IgD-negative memory B cell (primary cell): ENCODE measurements at regions not wholly inside any gene's neighbourhood (a gene's known extent, or its start where the extent isn't known, plus 50 kb on each side); places are given as distances from the start of the nearest gene placed in this dataset.

Source experiments
- H3K27ac Mint-ChIP-seq, 3 donors: one replicate each; pipeline ENCODE4 v1.8.0; 2020 to 2022; ENCODE audit warnings: mild to moderate bottlenecking in 3 of 3, mixed read lengths in 3 of 3, moderate library complexity in 1 of 3
- H3K27me3 Mint-ChIP-seq: one replicate; pipeline ENCODE4 v1.8.0; 2021; ENCODE audit warnings: mixed read lengths
- H3K36me3 Mint-ChIP-seq: one replicate; pipeline ENCODE4 v1.8.0; 2020; ENCODE audit warnings: mild to moderate bottlenecking, mixed read lengths
- H3K4me1 Mint-ChIP-seq, 3 donors: one replicate each; pipeline ENCODE4 v1.8.0; 2020 to 2022; ENCODE audit warnings: mixed read lengths in 3 of 3, mild to moderate bottlenecking in 1 of 3
- H3K4me3 Mint-ChIP-seq, 4 donors: one replicate each; pipeline ENCODE4 v1.8.0; 2020 to 2022; ENCODE audit warnings: mild to moderate bottlenecking in 4 of 4, mixed read lengths in 4 of 4, moderate library complexity in 3 of 4
- H3K9me3 Mint-ChIP-seq, 3 donors: one replicate each; pipeline ENCODE4 v1.8.0; 2020 to 2021; ENCODE audit warnings: mixed read lengths in 3 of 3, mild to moderate bottlenecking in 1 of 3

DNA sequence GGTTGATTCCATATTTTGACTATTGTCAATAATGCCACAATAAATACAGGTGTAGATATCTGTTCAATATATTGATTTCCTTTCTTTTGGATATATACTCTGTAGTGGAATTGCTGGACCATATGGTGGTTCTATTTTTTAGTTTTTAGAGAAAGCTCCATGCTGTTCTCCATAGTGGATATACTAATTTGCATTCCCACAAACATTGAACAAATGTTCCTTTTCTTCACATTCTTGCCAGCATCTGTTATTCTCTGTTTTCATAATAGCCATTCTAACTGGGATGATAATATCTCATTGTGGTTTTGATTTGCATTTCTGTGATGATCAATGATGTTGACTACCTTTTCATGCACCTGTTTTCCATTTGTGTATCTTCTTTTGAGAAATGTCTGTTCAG, 973.7 kb downstream of the REEP3 start:
- H3K36me3 Mint-ChIP-seq, result no peaks in the 10 kb centered on the region
- H3K9me3 Mint-ChIP-seq, result peaks cover 5 to 10% (median 8%) of the 10 kb centered on the region in 3 donors
- no peak overlapping the region for H3K27ac Mint-ChIP-seq
- H3K4me1 Mint-ChIP-seq, result no peaks in the 10 kb centered on the region
- no peak overlapping the region for H3K4me3 Mint-ChIP-seq
- no peaks in the 10 kb centered on the region for H3K27me3 Mint-ChIP-seq

DNA sequence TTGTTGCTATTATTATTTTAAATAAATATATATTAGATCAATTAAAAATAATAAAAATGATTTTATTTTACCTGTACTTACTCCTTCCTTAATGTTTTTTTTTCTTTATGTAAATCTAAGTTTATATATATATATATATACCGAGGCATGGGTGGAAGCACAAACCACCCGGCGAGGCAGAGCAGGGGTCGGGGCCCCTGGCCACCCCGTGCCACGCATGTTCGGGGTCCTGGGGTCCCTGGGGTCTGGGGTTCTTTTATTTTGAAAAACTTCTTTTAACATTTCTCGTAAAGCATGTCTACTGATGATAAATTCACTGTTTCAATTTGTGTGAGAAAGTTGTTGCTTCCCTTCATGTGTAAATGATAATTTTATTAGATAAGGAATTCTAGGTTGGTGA, 976.1 kb downstream of the REEP3 start:
- no peaks in the 10 kb centered on the region for H3K27me3 Mint-ChIP-seq
- H3K36me3 Mint-ChIP-seq, result no peaks in the 10 kb centered on the region

DNA sequence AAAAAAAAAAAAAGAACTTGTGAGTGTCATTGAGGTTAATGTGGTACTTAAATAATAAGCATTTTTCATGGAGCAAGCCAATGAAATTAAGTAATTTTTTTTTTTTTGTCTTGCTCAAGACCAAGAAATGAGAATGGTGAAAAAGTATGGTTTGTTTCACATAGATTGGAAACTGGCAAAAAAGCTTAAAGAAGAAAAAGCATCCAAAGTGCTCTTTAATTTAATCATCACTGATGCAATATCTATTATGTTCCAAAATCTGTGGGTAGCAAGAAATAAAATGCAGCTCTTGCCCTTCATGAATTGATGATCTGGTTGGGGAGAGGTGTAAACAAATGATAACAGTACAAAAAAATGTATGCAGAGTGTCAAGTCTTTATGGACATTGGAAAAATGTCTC, 980.6 kb downstream of the REEP3 start:
- H3K9me3 Mint-ChIP-seq, result peaks cover 3 to 4% (median 3%) of the 10 kb centered on the region in 3 donors
- H3K36me3 Mint-ChIP-seq, result no peaks in the 10 kb centered on the region
- H3K4me1 Mint-ChIP-seq, result no peaks in the 10 kb centered on the region
- H3K27me3 Mint-ChIP-seq, result no peaks in the 10 kb centered on the region
- H3K4me3 Mint-ChIP-seq, result no peak overlapping the region
- no peak overlapping the region for H3K27ac Mint-ChIP-seq

More for the DNA sequence above, 976.1 kb downstream of the REEP3 start:
- peaks cover 5 to 10% (median 8%) of the 10 kb centered on the region in 3 donors for H3K9me3 Mint-ChIP-seq
- H3K27ac Mint-ChIP-seq, result no peak overlapping the region
- no peaks in the 10 kb centered on the region for H3K4me1 Mint-ChIP-seq
- H3K4me3 Mint-ChIP-seq, result no peak overlapping the region

DNA sequence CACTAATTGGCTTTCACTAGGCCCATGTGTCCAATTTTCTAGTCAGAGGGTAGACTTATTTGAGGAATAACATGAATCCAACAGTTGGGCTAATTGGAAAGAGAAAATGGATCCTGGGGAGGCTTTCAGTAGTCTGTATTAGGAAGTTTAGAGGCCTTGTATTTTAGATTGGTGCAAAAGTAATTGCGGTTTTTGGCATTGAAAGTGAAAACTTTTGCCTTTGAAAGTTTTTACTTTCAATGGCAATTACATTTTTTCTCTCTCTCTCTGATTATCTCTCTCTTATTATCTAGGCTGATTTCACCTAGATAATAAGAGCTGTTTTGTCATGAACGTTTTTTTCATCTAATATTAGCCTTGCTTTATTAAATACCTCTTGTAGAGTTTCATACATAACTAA, 981.7 kb downstream of the REEP3 start:
- Mint-ChIP-seq H3K27me3 (no peaks in the 10 kb centered on the region), H3K27ac (no peak overlapping the region), H3K4me1 (no peaks in the 10 kb centered on the region), H3K36me3 (no peaks in the 10 kb centered on the region), H3K9me3 (peaks cover 3 to 4% (median 3%) of the 10 kb centered on the region in 3 donors), H3K4me3 (no peak overlapping the region)

DNA sequence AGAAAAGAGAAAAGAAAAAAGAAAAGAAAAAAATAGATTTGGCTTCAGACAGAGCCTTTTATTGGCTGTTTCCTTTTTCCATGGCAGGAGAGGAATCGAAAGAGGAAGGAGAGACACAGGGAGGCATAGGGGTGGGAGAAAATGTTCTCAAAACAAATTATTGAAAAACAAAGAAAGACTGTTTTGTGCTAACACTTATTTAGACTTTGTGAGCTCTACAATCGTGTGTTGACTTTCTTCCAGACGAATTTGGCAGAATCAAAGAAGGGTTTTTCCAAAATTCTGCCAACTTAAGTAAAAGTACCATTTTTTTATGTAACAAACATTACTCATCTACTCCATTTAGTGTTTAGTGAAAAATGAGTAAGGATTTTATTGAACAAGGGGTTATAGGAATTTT, 982.2 kb downstream of the REEP3 start:
- Mint-ChIP-seq H3K9me3 (peaks cover 2 to 4% (median 3%) of the 10 kb centered on the region in 3 donors), H3K27ac (no peak overlapping the region), H3K27me3 (no peaks in the 10 kb centered on the region), H3K4me1 (no peaks in the 10 kb centered on the region), H3K36me3 (no peaks in the 10 kb centered on the region), H3K4me3 (no peak overlapping the region)

DNA sequence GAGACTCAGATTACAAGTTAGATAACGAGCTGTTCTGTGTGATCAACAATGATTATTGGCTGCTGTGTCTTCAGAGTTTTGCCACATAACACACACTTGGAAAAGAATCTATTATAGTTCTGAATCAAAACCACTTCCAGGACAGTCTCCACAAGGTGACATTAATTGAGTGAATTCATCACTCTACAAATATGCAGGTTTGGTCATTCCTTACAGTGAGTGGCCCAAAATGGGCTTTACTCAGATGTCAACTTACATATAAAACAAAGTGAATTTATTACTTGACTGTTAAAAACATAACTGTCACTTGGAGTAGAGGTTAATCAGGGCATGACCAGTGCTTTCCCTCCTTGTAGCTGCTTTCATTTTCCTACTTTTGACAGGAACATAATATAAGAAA, 984.3 kb downstream of the REEP3 start:
- H3K27me3 Mint-ChIP-seq, result no peaks in the 10 kb centered on the region
- H3K9me3 Mint-ChIP-seq, result peaks cover 0 to 2% (median 0%) of the 10 kb centered on the region in 3 donors
- no peak overlapping the region for H3K4me3 Mint-ChIP-seq
- H3K4me1 Mint-ChIP-seq, result no peaks in the 10 kb centered on the region
- no peak overlapping the region for H3K27ac Mint-ChIP-seq
- no peaks in the 10 kb centered on the region for H3K36me3 Mint-ChIP-seq

DNA sequence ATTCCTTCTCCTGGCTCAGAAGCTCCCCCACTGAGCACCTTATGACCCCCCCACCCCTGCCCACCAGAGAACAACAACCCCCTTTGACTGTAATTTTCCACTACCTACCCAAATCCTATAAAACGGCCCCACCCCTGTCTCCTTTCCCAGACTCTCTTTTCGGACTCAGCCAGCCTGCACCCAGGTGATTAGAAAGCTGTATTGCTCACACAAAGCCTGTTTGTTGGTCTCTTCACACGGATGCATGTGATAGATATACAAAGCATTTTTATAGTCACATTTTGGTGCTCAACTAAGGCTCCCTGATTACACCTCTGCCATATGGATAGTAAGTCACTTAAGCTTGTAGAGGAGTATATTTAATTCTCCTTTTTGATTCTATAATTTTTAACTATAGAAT, 985.8 kb downstream of the REEP3 start:
- H3K4me3 Mint-ChIP-seq, result no peak overlapping the region
- no peaks in the 10 kb centered on the region for H3K27me3 Mint-ChIP-seq
- H3K9me3 Mint-ChIP-seq, result peaks cover 0 to 2% (median 2%) of the 10 kb centered on the region in 3 donors
- no peaks in the 10 kb centered on the region for H3K4me1 Mint-ChIP-seq
- no peaks in the 10 kb centered on the region for H3K36me3 Mint-ChIP-seq
- no peak overlapping the region for H3K27ac Mint-ChIP-seq

DNA sequence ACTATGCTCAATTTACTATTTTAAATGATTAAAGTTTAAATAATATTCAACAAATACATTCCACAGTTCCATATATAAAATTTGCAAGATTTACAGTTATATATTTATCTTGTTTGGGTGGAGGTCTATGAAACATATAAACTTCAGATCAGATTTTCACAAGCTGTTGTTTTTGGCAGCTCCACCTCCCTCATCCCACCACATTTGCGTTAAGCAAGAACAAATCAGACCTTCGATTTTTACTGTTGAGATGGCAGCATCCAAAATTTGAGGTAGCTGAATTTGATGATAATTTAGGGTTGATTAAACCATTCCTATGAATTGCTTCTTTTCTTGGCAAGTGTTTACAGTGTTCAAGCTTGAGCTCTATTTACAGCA, 986.4 kb downstream of the REEP3 start:
- Mint-ChIP-seq H3K9me3 (peaks cover 0 to 2% (median 2%) of the 10 kb centered on the region in 3 donors), H3K36me3 (no peaks in the 10 kb centered on the region), H3K4me3 (no peak overlapping the region), H3K27me3 (no peaks in the 10 kb centered on the region), H3K4me1 (no peaks in the 10 kb centered on the region), H3K27ac (no peak overlapping the region)

DNA sequence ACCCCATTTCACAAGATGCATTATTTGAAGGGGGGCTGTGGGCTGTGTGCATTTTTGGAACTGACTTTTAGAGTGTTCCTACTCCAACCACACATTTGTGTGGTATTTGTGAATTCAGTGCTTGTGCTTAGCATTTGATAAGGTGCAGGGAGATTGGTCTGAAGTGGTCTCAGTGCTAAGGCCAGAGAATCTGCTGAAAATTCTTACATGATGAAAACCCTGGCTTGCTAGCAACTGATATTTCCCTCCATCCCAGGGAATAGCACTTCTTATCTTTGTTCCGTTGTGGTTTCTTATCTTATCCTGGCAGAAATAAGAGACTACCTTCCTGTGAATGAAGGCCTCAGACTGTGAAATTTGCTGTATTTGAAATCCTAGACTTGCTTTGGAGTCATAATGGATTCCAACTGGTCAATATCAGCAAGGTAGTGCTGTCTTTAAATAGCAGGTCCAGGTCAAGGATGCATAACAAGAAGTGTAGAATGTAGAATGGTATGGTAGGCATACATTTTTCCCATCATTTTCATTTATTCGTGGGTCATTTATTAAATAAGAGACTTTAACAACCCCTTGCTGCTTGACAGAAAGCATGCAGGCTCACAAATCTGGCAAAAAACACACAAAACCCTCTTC, 986.9 kb downstream of the REEP3 start:
- H3K4me1 Mint-ChIP-seq, result no peaks in the 10 kb centered on the region
- H3K27me3 Mint-ChIP-seq, result no peaks in the 10 kb centered on the region
- H3K27ac Mint-ChIP-seq, result no peak overlapping the region
- H3K4me3 Mint-ChIP-seq, result no peak overlapping the region
- H3K9me3 Mint-ChIP-seq, result peaks cover 0 to 2% (median 2%) of the 10 kb centered on the region in 3 donors
- no peaks in the 10 kb centered on the region for H3K36me3 Mint-ChIP-seq

DNA sequence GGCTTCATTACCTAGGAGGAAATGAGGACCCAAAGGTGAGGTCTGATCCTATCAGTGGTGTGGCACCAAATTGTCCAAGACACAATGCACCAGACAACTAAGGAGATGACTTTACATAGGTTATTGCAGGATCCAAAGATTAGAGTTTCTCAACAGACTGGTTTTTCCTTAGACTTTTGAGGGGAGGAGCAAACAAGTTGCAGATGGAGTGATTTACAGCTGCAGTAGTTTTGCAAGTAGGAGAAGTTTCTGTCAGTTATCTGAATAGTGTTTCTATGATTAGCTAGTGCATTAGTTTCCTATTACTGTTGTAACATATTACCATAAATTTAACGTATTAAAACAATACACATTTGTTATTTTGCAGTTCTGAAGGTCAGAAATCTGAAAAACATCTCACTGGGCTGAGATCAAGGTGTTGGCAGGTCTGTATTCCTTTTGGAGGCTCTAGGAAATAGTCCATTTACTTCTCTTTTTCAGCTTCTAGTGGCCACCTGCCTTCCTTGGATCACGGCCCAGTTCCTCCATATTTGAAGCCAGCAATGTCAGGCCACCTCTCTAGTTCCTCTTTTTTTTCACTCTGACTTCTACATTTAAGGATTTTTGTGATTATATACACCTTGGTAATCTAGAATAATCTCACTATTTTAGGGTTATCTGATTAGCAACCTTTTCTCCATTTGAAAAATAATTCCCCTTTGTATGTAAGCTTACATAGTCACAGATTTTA, 994.9 kb downstream of the REEP3 start:
- Mint-ChIP-seq H3K9me3 (peaks cover 0 to under 1% (median 0%) of the 10 kb centered on the region in 3 donors), H3K4me3 (no peak overlapping the region), H3K27ac (peak overlapping the region in 1 of 3 donors; percentile 53), H3K4me1 (no peaks in the 10 kb centered on the region), H3K27me3 (no peaks in the 10 kb centered on the region), H3K36me3 (no peaks in the 10 kb centered on the region)

DNA sequence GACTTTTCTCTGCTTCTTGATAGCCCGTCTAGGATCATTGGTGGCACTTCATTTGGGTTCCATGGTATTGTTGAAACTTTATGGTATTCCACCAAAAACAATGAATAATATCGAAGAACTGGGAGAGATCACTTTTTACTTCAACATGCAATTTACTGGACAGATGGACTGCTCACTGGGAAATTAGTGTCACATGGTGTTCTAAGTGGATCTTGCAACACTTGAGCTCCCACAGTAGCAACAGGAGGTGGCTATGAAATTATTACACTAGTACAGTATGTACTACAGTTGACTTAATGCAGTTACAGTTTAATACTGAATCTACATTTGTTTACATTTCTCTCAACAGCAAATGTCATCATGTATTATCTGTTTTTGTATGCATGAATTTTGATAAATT, 997.3 kb downstream of the REEP3 start:
- H3K4me3 Mint-ChIP-seq, result no peak overlapping the region
- H3K27me3 Mint-ChIP-seq, result no peaks in the 10 kb centered on the region
- no peak overlapping the region for H3K27ac Mint-ChIP-seq
- H3K4me1 Mint-ChIP-seq, result no peaks in the 10 kb centered on the region
- no peaks in the 10 kb centered on the region for H3K36me3 Mint-ChIP-seq
- no peaks in the 10 kb centered on the region for H3K9me3 Mint-ChIP-seq

DNA sequence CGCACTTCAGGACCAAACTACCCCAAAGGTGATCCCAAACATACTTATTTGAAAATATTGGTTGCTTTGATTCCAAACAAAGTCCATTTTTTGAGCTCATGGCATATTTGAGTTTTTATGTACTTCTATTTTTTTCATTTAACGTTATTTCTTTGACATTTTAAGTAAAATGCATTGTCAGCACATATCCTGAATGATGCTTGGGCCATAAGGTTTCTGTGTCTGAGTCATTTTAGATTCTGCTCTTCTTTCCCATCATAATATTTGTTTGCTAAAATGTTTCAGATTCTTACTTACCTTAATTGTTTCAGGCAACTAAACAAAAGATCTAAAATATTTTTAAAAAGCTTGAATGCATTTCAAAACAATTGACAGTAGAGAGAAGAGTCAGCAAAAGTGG, 998.2 kb downstream of the REEP3 start:
- no peak overlapping the region for H3K4me3 Mint-ChIP-seq
- no peaks in the 10 kb centered on the region for H3K9me3 Mint-ChIP-seq
- no peaks in the 10 kb centered on the region for H3K27me3 Mint-ChIP-seq
- H3K27ac Mint-ChIP-seq, result no peak overlapping the region
- H3K4me1 Mint-ChIP-seq, result no peaks in the 10 kb centered on the region
- no peaks in the 10 kb centered on the region for H3K36me3 Mint-ChIP-seq

DNA sequence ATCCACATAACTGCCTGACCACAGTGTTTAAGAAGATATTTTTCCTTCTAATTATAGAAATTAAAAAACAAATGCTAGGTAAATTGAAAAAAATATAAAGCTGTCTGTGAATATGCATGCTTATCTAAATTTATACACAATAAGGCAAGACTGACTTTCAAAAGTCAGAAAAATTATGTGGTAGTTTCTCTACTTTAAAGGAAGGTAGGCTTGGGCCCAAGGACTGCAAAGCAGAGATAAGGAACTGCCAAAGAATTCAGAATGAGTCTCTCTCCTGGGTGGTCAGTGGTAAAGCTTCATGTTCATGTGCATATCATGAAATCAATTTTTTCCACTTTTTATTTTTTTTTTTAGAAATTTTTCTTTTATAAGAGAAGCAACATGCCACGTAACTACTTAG, 998.6 kb downstream of the REEP3 start:
- Mint-ChIP-seq H3K27me3 (no peaks in the 10 kb centered on the region), H3K36me3 (no peaks in the 10 kb centered on the region), H3K9me3 (no peaks in the 10 kb centered on the region), H3K4me3 (no peak overlapping the region), H3K27ac (no peak overlapping the region), H3K4me1 (no peaks in the 10 kb centered on the region)

DNA sequence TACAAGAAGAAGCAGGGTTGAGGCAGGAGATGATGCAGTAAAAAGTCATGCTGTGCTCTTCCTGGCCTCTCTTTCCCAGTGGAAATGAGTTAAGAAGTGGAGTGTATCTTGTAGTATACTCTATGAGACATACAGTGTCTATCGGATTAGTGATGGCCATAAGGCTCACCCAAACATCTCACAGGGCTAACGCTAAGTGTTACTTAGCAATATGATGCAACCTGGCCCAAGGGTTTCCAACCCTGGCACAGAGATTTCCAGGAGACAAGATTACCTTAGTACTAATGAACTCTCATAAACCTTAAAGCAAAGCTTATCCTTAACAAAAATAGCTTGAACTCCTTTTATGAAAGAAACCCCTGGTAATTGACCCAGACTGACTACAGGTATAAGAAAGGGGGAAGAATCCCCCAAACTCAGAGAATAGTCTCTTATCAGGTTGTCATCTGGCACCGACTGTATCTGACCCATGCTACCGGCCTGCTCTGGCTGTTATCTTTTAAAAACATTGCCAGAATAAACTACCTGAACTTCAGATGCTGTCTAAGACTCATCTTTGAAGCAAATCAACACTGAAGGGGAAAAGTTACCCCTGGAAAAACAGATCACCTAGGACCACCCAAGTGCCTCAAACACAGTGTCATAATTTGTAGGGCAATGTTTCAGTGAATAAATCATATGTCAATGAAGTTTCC, 1002.0 kb downstream of the REEP3 start:
- H3K9me3 Mint-ChIP-seq, result peaks cover 0 to 3% (median 0%) of the 10 kb centered on the region in 3 donors
- H3K27me3 Mint-ChIP-seq, result no peaks in the 10 kb centered on the region
- no peak overlapping the region for H3K4me3 Mint-ChIP-seq
- H3K27ac Mint-ChIP-seq, result no peak overlapping the region
- H3K4me1 Mint-ChIP-seq, result no peaks in the 10 kb centered on the region
- H3K36me3 Mint-ChIP-seq, result no peaks in the 10 kb centered on the region

DNA sequence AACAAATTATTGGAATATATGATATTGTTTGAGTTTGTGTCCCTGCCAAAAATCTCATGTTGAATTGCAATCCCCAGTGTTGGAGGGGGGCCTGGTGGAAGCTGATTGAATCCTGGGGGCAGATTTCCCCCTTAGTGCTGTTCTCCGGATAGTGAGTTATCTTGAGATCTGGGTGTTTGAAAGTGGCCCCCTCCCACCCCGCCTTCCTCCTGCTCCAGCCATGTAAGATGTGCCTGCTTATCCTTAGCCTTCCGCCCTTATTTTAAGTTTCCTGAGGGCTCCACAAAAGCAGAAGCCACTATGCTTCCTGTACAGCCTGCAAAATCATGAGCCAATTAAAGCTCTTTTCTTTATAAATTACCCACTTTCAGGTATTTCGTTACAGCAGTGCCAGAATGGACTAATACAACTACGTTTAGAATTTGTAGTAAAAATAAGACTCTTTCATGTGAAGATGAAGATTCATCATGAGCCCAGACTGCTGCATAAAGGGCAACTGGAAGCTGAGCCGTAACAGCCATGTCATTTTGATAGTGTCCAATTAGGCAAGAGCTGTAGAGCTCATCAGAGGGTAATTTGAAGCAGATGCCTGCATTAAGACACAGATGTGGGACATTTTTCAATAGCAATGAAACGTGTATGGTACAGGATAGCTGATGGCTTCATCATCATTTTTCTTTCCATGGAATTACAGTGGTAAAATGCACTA, 1007.2 kb downstream of the REEP3 start:
- no peaks in the 10 kb centered on the region for H3K36me3 Mint-ChIP-seq
- no peak overlapping the region for H3K4me3 Mint-ChIP-seq
- peaks cover 0 to 5% (median 0%) of the 10 kb centered on the region in 3 donors for H3K9me3 Mint-ChIP-seq
- no peaks in the 10 kb centered on the region for H3K27me3 Mint-ChIP-seq
- H3K4me1 Mint-ChIP-seq, result no peaks in the 10 kb centered on the region
- no peak overlapping the region for H3K27ac Mint-ChIP-seq
